Stimulated activated effector memory CD8-positive, alpha-beta T cell treated with anti-CD3 and anti-CD28 coated beads, Interleukin-12 subunit alpha, Interleukin-12 subunit beta, amount 100 ng/mL, for 72 hours (primary cell): ENCODE measurements at regions not wholly inside any gene's neighbourhood (a gene's known extent, or its start where the extent isn't known, plus 50 kb on each side); places are given as distances from the start of the nearest gene placed in this dataset.
A peak's percentile ranks its signal among the peaks of the same experiment; 100 is the strongest.

ENCODE experiments used
- ATAC-seq: fragments of 150-1000 bp; cut with Tn5 transposase; 2 replicates; pipeline ENCODE4 v1.10.0; 2021
- DNase-seq, 2 donors: peaks; one replicate each; pipeline ENCODE4 v3.0.0; 2021 to 2022; ENCODE audit warnings: low spot score in 2 of 2
- H3K27ac Mint-ChIP-seq: one replicate; pipeline ENCODE4 v1.8.0; 2022; ENCODE audit warnings: mild to moderate bottlenecking, mixed read lengths
- H3K36me3 Mint-ChIP-seq: one replicate; pipeline ENCODE4 v1.8.0; 2022; ENCODE audit warnings: mild to moderate bottlenecking, mixed read lengths
- H3K4me1 Mint-ChIP-seq: one replicate; pipeline ENCODE4 v1.8.0; 2022; ENCODE audit warnings: mixed read lengths
- H3K4me3 Mint-ChIP-seq: one replicate; pipeline ENCODE4 v1.8.0; 2022; ENCODE audit warnings: mild to moderate bottlenecking, mixed read lengths
- H3K9me3 Mint-ChIP-seq: one replicate; pipeline ENCODE4 v1.8.0; 2022; ENCODE audit warnings: mixed read lengths

- Mint-ChIP-seq H3K27ac (no peak overlapping the region), H3K4me3 (no peak overlapping the region), H3K36me3 (no peaks in the 10 kb centered on the region), H3K9me3 (no peaks in the 10 kb centered on the region), H3K4me1 (peaks cover 6% of the 10 kb centered on the region)
- DNase-seq: no peak
- ATAC-seq: peak; percentile 35
These were observed 68.5 kb upstream of the RAI14 start for GRCh38 chr5:34587355-34588241.

DNA sequence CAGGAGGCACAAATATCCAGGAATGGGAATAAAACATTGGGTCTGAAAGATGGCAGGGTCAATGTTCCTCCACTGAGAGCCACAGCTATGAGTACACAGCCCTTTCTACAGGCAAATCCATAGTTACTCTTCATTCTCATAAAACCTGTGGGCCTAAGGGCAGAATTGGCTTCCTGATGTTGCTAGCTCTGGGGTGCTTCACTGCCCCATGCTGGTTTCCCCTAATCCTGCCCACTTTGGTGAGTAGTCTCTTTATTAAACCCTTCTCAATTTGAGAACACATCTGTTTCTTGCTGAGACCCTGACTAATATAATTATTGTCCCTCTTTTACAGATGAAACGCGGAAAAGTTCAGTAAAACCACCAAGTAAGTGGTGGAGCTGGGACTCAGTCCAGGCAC is 66.3 kb upstream of the RAI14 start:
- ATAC-seq: no peak
- DNase-seq: no peak
- no peak overlapping the region for H3K27ac Mint-ChIP-seq

DNA sequence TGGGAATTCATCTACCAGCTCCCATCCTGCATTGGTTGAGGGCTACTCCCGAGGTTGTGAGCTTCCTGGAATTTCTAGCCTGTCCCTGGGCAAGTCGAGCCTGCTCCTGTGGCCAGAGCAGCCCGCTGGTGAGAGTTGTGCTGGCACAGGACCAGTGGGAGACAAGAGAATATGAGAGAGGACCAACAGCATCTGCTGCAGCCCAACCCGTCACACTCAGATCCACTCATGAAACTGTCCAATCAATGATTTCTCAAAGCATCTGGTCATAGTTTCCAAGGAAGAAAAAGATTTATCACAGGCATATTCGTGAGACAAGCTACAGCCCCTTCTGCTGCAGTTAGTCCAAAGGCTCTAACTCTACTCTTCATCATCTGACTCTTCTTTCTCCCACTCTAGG is 64.4 kb upstream of the RAI14 start:
- Mint-ChIP-seq H3K36me3 (no peaks in the 10 kb centered on the region), H3K27ac (no peak overlapping the region), H3K4me1 (peaks cover 6% of the 10 kb centered on the region), H3K9me3 (no peaks in the 10 kb centered on the region), H3K4me3 (no peak overlapping the region)
- ATAC-seq (no peak), DNase-seq (no peak)

More for the DNA sequence above, 66.3 kb upstream of the RAI14 start:
- Mint-ChIP-seq H3K4me3 (no peak overlapping the region), H3K36me3 (no peaks in the 10 kb centered on the region), H3K9me3 (no peaks in the 10 kb centered on the region), H3K4me1 (peaks cover 6% of the 10 kb centered on the region)

GRCh38 chr5:34597034-34598027 is 58.8 kb upstream of the RAI14 start:
- ATAC-seq (no peak), DNase-seq (no peak)
- Mint-ChIP-seq H3K36me3 (no peaks in the 10 kb centered on the region), H3K4me3 (no peak overlapping the region), H3K27ac (no peak overlapping the region), H3K4me1 (no peaks in the 10 kb centered on the region), H3K9me3 (no peaks in the 10 kb centered on the region)

- H3K27ac Mint-ChIP-seq: no peak overlapping the region
- no peak overlapping the region for H3K4me3 Mint-ChIP-seq
- H3K4me1 Mint-ChIP-seq: no peaks in the 10 kb centered on the region
- DNase-seq: no peak
- no peaks in the 10 kb centered on the region for H3K36me3 Mint-ChIP-seq
- H3K9me3 Mint-ChIP-seq: no peaks in the 10 kb centered on the region
- peak; percentile 61 for ATAC-seq
These were observed 57.8 kb upstream of the RAI14 start for GRCh38 chr5:34598177-34598794.

- Mint-ChIP-seq H3K36me3 (no peaks in the 10 kb centered on the region), H3K27ac (no peak overlapping the region), H3K4me3 (no peak overlapping the region), H3K9me3 (no peaks in the 10 kb centered on the region), H3K4me1 (no peaks in the 10 kb centered on the region)
- no peak for DNase-seq
- no peak for ATAC-seq
These were observed 56.5 kb upstream of the RAI14 start for GRCh38 chr5:34599471-34600117.

GRCh38 chr5:34600118-34600493 is 56.0 kb upstream of the RAI14 start:
- H3K36me3 Mint-ChIP-seq: no peaks in the 10 kb centered on the region

GRCh38 chr5:34603378-34603777 is 52.8 kb upstream of the RAI14 start:
- no peak for DNase-seq
- Mint-ChIP-seq H3K27ac (no peak overlapping the region), H3K4me3 (no peak overlapping the region), H3K9me3 (no peaks in the 10 kb centered on the region), H3K4me1 (no peaks in the 10 kb centered on the region), H3K36me3 (no peaks in the 10 kb centered on the region)
- ATAC-seq: no peak

More at GRCh38 chr5:34600118-34600493, 56.0 kb upstream of the RAI14 start:
- H3K4me1 Mint-ChIP-seq: no peaks in the 10 kb centered on the region
- no peak overlapping the region for H3K4me3 Mint-ChIP-seq
- DNase-seq (no peak), ATAC-seq (no peak)
- H3K9me3 Mint-ChIP-seq: no peaks in the 10 kb centered on the region
- H3K27ac Mint-ChIP-seq: no peak overlapping the region

DNA sequence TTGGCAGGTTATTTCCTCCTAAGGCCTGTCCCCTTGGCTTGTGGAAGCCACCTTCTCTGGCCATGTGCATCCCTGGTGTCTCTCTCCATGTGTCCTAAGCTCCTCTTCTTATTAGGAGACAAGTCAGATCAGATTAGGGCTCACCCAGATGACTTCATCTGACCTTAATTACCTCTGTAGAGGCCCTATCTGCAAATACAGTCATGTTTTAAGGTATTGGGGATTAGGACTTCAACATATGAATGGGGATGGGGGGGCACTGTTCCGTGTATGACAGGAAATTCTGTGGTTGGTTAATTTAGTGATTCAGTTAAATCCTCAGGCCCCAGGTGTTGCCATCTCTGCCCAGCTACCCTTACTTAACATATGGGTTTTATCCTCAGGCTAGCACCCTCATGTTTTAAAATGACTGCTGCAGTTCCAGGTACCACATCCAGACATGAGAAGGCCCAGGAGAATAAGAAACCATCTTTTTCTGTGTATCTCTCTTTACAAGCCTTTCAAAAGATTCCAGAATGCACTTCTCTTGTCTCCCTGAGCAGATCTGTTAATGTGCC is 51.9 kb upstream of the RAI14 start:
- Mint-ChIP-seq H3K36me3 (no peaks in the 10 kb centered on the region), H3K4me3 (no peak overlapping the region), H3K9me3 (no peaks in the 10 kb centered on the region), H3K27ac (no peak overlapping the region), H3K4me1 (no peaks in the 10 kb centered on the region)
- DNase-seq: no peak
- no peak for ATAC-seq

- H3K4me1 Mint-ChIP-seq: no peaks in the 10 kb centered on the region
- no peak overlapping the region for H3K27ac Mint-ChIP-seq
- H3K36me3 Mint-ChIP-seq: no peaks in the 10 kb centered on the region
- no peak overlapping the region for H3K4me3 Mint-ChIP-seq
- DNase-seq (no peak), ATAC-seq (no peak)
- no peaks in the 10 kb centered on the region for H3K9me3 Mint-ChIP-seq
These were observed 50.0 kb upstream of the RAI14 start for GRCh38 chr5:34606101-34606500.
